ENCODE measurements at regions not wholly inside any gene's neighbourhood (a gene's known extent, or its start where the extent isn't known, plus 50 kb on each side); places are given as distances from the start of the nearest gene placed in this dataset.

- ATAC-seq (no peak), DNase-seq (no peak)
Measured at GRCh38 chr2:16051841-16052564, 111.7 kb downstream of the MYCN start.

- ATAC-seq: no peak
Measured at GRCh38 chr2:16050908-16051489, 110.6 kb downstream of the MYCN start.

GRCh38 chr2:16050261-16050907 lies 110.0 kb downstream of the MYCN start:
- DNase-seq (no peak), ATAC-seq (no peak)

More at GRCh38 chr2:16050908-16051489, 110.6 kb downstream of the MYCN start:
- no peak for DNase-seq

DNA sequence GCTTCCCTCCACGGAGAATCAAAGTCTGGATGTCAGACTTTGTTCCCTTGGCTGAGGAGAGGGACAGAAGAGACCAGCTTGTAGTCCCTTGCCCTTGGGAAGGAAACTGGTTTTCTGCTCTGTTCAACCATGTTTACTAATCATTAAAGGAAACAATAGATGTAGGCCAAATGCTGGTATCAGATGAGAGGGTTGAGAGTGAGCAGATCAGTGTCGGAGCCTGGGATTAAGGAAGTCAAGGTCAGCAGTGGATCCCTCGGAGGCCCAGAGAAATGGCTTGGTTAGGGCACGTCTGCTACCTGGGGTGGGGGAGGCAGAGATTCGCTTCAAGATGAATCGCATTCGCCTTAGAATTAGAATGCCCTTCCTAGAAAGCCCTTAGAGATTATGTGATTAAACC lies 109.1 kb downstream of the MYCN start:
- DNase-seq (no peak), ATAC-seq (no peak)

DNA sequence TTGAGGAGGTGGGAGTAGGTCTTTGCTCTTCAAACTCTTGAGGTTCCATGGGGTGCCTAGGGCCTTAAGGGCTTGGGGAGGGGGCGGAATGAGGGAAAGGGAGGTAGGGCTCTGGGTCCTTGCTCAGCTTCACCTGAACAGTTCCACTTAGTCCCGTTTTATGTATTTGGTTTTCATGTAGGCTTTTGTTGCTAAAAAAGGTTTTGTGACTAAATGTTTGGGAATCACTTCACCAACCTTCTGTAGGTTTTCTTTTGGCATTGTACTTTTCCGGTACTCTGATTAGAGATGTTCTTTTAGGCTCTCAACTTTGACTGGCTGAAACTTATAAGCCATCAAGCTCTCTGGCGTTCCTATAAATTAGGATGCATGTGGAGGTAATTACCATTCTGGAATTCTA lies 108.1 kb downstream of the MYCN start:
- ATAC-seq: no peak

DNA sequence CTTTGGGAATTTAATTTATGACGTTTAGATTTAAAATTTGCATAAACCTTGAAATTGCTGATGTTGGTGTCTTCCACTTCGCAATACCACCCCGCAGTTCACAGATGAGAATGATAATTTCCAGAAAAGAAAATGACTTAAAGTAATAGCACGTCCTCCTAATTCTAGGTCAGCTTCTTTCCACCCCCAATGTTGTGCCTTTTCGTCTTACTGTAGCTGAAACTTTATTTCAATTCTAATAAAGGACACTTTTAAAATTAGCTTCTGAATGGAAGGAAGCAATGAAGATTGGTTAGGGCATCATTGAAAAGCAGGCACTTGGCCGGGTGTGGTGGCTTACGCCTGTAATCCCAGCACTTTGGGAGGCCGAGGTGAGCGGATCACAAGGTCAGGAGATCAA lies 107.4 kb downstream of the MYCN start:
- no peak for ATAC-seq

More for the DNA sequence above, 108.1 kb downstream of the MYCN start:
- no peak for DNase-seq

GRCh38 chr2:16046649-16047048 lies 106.3 kb downstream of the MYCN start:
- DNase-seq (no peak), ATAC-seq (no peak)

More for the DNA sequence above, 107.4 kb downstream of the MYCN start:
- no peak for DNase-seq

DNA sequence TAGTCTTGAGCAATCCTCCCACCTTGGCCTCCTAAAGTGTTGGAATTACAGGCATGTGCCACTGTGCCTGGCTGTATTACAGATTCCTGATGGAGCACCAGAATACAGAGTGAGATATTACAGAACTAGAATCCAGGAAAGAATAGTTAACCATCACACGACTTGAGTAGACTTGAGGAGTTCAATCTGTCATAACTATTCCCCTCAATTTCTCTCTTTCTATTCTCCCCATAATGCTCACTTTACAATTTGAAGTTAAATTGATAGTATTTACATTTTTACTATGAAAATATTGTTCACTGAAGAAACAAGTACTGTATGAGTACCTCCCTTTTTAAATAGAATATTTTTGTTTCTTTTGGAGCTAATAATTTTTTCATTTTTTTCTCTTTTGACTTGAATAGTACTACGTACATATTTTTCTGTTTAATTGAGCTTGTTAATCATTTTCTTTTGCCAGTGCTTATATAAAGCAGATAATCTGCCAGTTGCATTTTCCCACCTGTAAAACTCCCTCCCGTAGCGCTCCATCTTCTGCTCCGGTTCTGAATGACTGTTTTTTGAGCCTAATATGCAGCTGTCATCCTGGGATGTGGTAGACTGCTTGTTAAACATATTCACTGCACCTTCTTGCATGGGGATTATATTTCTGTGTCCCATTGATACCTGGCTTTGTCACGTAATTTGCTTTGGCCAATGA lies 105.5 kb downstream of the MYCN start:
- DNase-seq (no peak), ATAC-seq (no peak)

GRCh38 chr2:16044946-16045456 lies 104.7 kb downstream of the MYCN start:
- ATAC-seq (no peak), DNase-seq (no peak)

DNA sequence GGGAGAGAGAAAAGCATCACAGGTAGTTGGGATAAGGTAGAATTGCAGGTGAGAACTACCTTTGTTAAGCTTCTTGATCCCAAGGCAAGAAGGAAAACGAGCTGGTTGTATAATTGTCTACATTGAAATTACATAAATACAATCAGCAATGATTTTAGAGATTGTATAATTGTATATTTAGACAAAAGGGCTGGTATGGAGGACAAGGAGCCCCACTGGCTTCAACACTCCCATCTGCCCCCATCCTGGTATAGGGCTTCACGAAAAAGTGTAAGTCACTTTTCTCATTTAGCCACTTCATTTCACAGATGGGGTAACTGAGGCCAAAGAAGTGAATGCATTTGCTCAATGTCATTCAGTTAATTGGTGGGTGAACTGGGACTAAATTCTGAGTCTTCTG lies 103.3 kb downstream of the MYCN start:
- ATAC-seq: no peak
- no peak for DNase-seq

DNA sequence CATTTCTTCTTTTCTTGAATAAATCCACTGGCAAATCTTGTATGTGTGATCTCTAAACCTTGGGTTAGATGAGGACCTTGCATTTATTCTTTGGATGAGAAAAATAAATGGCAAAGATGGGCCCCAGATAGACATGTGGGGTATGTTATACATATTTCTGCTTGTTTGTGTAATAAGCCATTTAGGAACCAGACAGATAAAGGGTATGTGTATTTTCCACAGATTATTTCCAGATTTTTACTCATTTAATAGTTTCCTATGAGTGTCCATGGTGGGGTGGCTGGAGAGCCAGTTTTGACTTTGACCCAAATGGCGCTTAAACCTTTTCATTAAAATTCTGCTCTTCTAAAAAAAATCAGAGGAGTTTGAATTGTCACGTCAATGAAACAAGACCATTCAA lies 102.8 kb downstream of the MYCN start:
- ATAC-seq (no peak), DNase-seq (no peak)

- DNase-seq: no peak
- ATAC-seq: no peak
Measured at GRCh38 chr2:16042201-16042700, 101.9 kb downstream of the MYCN start.

GRCh38 chr2:16040271-16041010 lies 100.1 kb downstream of the MYCN start:
- ATAC-seq (no peak), DNase-seq (no peak)

GRCh38 chr2:16039823-16040222 lies 99.5 kb downstream of the MYCN start:
- ATAC-seq (no peak), DNase-seq (no peak)

GRCh38 chr2:16039055-16039454 lies 98.7 kb downstream of the MYCN start:
- DNase-seq: no peak
- ATAC-seq: no peak

DNA sequence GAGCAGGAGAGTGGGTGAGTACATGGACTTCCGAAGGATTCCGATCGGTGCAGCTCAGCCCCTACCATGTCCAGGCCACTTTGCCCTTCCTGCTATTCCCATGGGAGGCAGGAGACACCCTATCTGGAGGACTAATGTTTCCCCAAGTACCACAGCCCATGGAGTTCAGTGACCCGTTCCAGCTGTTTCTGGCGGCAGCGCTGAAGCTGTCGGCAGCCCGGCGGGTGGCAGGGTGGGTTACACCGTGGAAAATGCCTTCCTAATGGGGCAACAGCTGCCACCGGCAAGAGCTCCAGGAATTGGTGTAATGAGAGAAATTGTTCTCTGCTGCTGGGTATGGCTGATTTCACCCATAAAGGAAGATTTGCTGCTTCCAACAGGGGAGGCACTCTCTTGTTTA lies 98.3 kb downstream of the MYCN start:
- DNase-seq (no peak), ATAC-seq (no peak)

GRCh38 chr2:16037808-16038457 lies 97.6 kb downstream of the MYCN start:
- ATAC-seq: no peak
- DNase-seq: no peak

- DNase-seq: no peak
- no peak for ATAC-seq
Measured at GRCh38 chr2:16036951-16037350, 96.6 kb downstream of the MYCN start.

DNA sequence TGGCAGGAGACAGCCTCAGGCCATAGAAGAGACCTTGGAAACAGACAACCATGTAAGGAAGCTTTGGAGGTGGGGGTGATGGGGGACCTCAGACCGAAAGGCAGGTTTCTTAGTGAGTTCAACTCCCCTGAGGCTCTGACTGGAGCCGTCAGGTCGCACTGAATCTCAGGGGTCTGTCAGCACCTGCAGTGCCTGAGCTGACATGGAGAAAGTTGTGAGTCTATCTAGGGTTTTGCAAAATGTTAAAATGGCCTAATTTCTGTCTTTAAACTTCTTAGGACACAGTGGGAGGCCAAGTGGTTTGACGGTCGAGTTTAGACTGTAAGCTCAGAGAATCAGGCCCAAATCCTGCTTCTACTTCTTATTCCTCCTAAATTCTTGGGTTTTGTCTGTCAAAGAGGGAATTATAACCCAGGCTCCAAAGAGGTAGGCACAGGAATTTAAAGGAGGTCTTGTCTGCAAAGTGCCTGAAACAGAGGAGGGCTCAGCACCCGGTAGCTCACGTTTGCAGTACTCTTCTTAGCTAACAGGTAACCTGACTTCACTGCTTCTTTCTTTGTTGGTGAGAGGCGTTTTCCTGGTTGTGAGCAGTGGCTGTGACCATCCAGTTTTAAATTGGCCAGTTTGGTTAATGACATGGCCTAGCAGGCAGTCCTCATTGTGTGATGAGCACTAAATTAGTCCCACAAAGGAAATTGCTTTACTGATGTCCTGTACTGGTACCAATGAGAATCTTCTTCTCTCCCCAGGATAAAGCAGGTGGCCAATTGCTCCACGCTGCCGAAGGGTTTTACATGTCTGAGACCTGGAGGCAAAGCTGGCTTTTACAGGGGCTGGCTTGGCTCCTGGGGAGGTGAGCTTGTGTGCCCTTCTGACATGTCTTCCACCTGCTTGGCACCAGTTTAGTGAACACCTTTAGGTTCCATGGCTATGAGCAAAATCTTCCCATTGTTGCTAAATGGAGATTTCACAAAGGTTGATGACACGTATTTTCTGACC lies 95.7 kb downstream of the MYCN start:
- ATAC-seq: no peak
- DNase-seq: no peak

All from stimulated activated naive CD8-positive, alpha-beta T cell treated with anti-CD3 and anti-CD28 coated beads, Interleukin-15, Interleukin-2, amounts not matched to agents 100 U/mL and 50 U/mL, for 24 hours (primary cell).